Kasumi-1 (cell line): ENCODE measurements at regions not wholly inside any gene's neighbourhood (a gene's known extent, or its start where the extent isn't known, plus 50 kb on each side); places are given as distances from the start of the nearest gene placed in this dataset.
"Not testable (repeated sequence)": the region's sequence is repeated elsewhere in the genome, so short reads cannot be mapped to it uniquely, and the experiment has no call there.

Experiments
- DNase-seq, 2 experiments: peaks; one replicate each; lab custom pipeline; 2025; lab: John Stamatoyannopoulos, UW

GRCh38 chr12:67455236-67455635 lies 186.1 kb downstream of the CAND1 start:
- no peak for DNase-seq

- DNase-seq = peak; percentile 49 to 70
Measured at GRCh38 chr12:67456431-67456901, 187.3 kb downstream of the CAND1 start.

GRCh38 chr12:67457136-67457535 lies 188.0 kb downstream of the CAND1 start:
- DNase-seq = no peak

GRCh38 chr12:67457778-67458665 lies 188.9 kb downstream of the CAND1 start:
- peak; percentile 37 to 50 for DNase-seq

GRCh38 chr12:67459173-67459572 lies 189.4 kb upstream of the DYRK2 start:
- no peak for DNase-seq

- DNase-seq = no peak
Measured at GRCh38 chr12:67459578-67459977, 189.0 kb upstream of the DYRK2 start.

- DNase-seq = no peak
Measured at GRCh38 chr12:67460388-67460787, 188.2 kb upstream of the DYRK2 start.

- DNase-seq = no peak
Measured at GRCh38 chr12:67468549-67469245, 179.8 kb upstream of the DYRK2 start.

GRCh38 chr12:67469666-67470065 lies 178.9 kb upstream of the DYRK2 start:
- DNase-seq = peak; percentile 6 to 31

GRCh38 chr12:67471810-67472209 lies 176.7 kb upstream of the DYRK2 start:
- no peak for DNase-seq

GRCh38 chr12:67472539-67472938 lies 176.0 kb upstream of the DYRK2 start:
- no peak for DNase-seq

GRCh38 chr12:67474934-67475620 lies 173.5 kb upstream of the DYRK2 start:
- DNase-seq = no peak

- no peak for DNase-seq
Measured at GRCh38 chr12:67475725-67476124, 172.8 kb upstream of the DYRK2 start.

GRCh38 chr12:67477681-67478265 lies 170.8 kb upstream of the DYRK2 start:
- no peak for DNase-seq

- DNase-seq = peak; percentile 97 to 98
Measured at GRCh38 chr12:67482751-67483661, 165.5 kb upstream of the DYRK2 start.

GRCh38 chr12:67483871-67484554 lies 164.5 kb upstream of the DYRK2 start:
- no peak for DNase-seq

- DNase-seq = no peak
Measured at GRCh38 chr12:67484791-67485480, 163.6 kb upstream of the DYRK2 start.

GRCh38 chr12:67486671-67487070 lies 161.9 kb upstream of the DYRK2 start:
- no peak for DNase-seq

- DNase-seq = not testable (repeated sequence)
Measured at GRCh38 chr12:67488349-67488748, 160.2 kb upstream of the DYRK2 start.

- no peak for DNase-seq
Measured at GRCh38 chr12:67489007-67489406, 159.5 kb upstream of the DYRK2 start.
